HFF-Myc (cell line): ENCODE measurements at regions not wholly inside any gene's neighbourhood (a gene's known extent, or its start where the extent isn't known, plus 50 kb on each side); places are given as distances from the start of the nearest gene placed in this dataset.

Experiments used
- DNase-seq: peaks from one replicate; pipeline ENCODE4 v3.0.0-alpha.2; 2011; ENCODE audit warnings: low read depth; ENCODE audit errors: extremely low read depth
- H3K4me3 ChIP-seq: replicated peaks from 2 replicates; pipeline ENCODE4 v1.5.1; 2011; ENCODE audit warnings: low read depth, mild to moderate bottlenecking, control low read depth, low read length
- CTCF ChIP-seq: IDR thresholded peaks from 2 replicates; pipeline ENCODE4 v1.5.1; 2012; ENCODE audit warnings: mild to moderate bottlenecking, low read depth, low read length, control low read depth; ENCODE audit errors: missing control alignments

GRCh38 chr2:126797622-126798275 is 100.9 kb upstream of the TEX51 start:
- TF ChIP-seq CTCF = no peak
- H3K4me3 ChIP-seq = no peak overlapping the region
- DNase-seq = no peak

- no peak overlapping the region for H3K4me3 ChIP-seq
- DNase-seq = no peak
- no peak for TF ChIP-seq CTCF
Measured at GRCh38 chr2:126798276-126799140, 100.2 kb upstream of the TEX51 start.

GRCh38 chr2:126799301-126799700 is 99.4 kb upstream of the TEX51 start:
- DNase-seq = no peak
- H3K4me3 ChIP-seq = no peak overlapping the region
- TF ChIP-seq CTCF = no peak

- TF ChIP-seq CTCF = no peak
- DNase-seq = no peak
- no peak overlapping the region for H3K4me3 ChIP-seq
Measured at GRCh38 chr2:126801473-126801872, 97.2 kb upstream of the TEX51 start.

GRCh38 chr2:126802316-126802715 is 96.4 kb upstream of the TEX51 start:
- no peak for TF ChIP-seq CTCF
- H3K4me3 ChIP-seq = no peak overlapping the region
- DNase-seq = no peak

- DNase-seq = no peak
- no peak overlapping the region for H3K4me3 ChIP-seq
Measured at GRCh38 chr2:126802774-126803433, 95.8 kb upstream of the TEX51 start.

More at GRCh38 chr2:126802774-126803433, 95.8 kb upstream of the TEX51 start:
- no peak for TF ChIP-seq CTCF
